Uterus (tissue), 3 donors: ENCODE measurements at regions not wholly inside any gene's neighbourhood (a gene's known extent, or its start where the extent isn't known, plus 50 kb on each side); places are given as distances from the start of the nearest gene placed in this dataset.
"Not testable (repeated sequence)": the region's sequence is repeated elsewhere in the genome, so short reads cannot be mapped to it uniquely, and the experiment has no call there.

Source experiments
- DNase-seq, 2 donors: peaks; one replicate each; pipeline ENCODE4 v3.0.0-alpha.2; 2019 to 2020
- H3K27ac ChIP-seq, 2 donors: fragments of 200-600 bp; sonication (generic); 1 replicate in 1 of 2; 2 replicates in 1 of 2; pipeline ENCODE4 v1.5.1; 2016 to 2018
- H3K27me3 ChIP-seq, 2 donors: fragments of 200-600 bp; sonication (generic); one replicate each; pipeline ENCODE4 v1.5.1; 2018 to 2019; ENCODE audit warnings: control low read depth in 1 of 2
- H3K36me3 ChIP-seq, 2 donors: fragments of 200-600 bp; sonication (generic); one replicate each; pipeline ENCODE4 v1.5.1; 2019; ENCODE audit warnings: control low read depth in 1 of 2
- H3K4me1 ChIP-seq, 2 donors: fragments of 200-600 bp; sonication (generic); one replicate each; pipeline ENCODE4 v1.5.1; 2018 to 2019; ENCODE audit warnings: control low read depth in 1 of 2
- H3K4me3 ChIP-seq, 2 donors: fragments of 200-600 bp; sonication (generic); 1 replicate in 1 of 2; 2 replicates in 1 of 2; pipeline ENCODE4 v1.5.1; 2018 to 2019; ENCODE audit warnings: mild to moderate bottlenecking in 1 of 2
- H3K9me3 ChIP-seq, 2 donors: fragments of 200-600 bp; sonication (generic); one replicate each; pipeline ENCODE4 v1.5.1; 2019; ENCODE audit warnings: control low read depth in 1 of 2
- CTCF ChIP-seq, 4 experiments: fragments of 200-600 bp in 2 of 4; fragments of 450-650 bp in 2 of 4; sonication (generic) in 2 of 4; IDR thresholded peaks; one replicate each; pipeline ENCODE4 v1.5.1; 2016 to 2019; ENCODE audit warnings: antibody characterized with exemption in 4 of 4, mild to moderate bottlenecking in 2 of 4, moderate library complexity in 1 of 4
- POLR2A ChIP-seq, 2 donors: fragments of 450-650 bp; IDR thresholded peaks; one replicate each; pipeline ENCODE4 v1.6.1; 2016; ENCODE audit warnings: antibody characterized with exemption in 2 of 2, mild to moderate bottlenecking in 1 of 2, moderate library complexity in 1 of 2
- intact Hi-C: fragments of 100-400 bp; cut with DNase I; formaldehyde crosslinking; loops from one replicate; pipeline ENCODE4 v1.15.1; 2023; ENCODE audit warnings: low total_unique reads
- donor health status: DM: yes; HTN: yes; CAD: no.

- Histone ChIP-seq H3K4me1 (no peaks in the 10 kb centered on the region), H3K4me3 (no peak overlapping the region), H3K27ac (no peak overlapping the region), H3K27me3 (no peaks in the 10 kb centered on the region), H3K9me3 (no peaks in the 10 kb centered on the region), H3K36me3 (no peaks in the 10 kb centered on the region)
- TF ChIP-seq CTCF (IDR thresholded peaks at IDR 0.05) (no peak), POLR2A (IDR thresholded peaks at IDR 0.05) (no peak)
- intact Hi-C loops, result no loop called here
- no peak for DNase-seq
These were observed 100.7 kb upstream of the GMDS start for GRCh38 chr6:2346078-2346477.

DNA sequence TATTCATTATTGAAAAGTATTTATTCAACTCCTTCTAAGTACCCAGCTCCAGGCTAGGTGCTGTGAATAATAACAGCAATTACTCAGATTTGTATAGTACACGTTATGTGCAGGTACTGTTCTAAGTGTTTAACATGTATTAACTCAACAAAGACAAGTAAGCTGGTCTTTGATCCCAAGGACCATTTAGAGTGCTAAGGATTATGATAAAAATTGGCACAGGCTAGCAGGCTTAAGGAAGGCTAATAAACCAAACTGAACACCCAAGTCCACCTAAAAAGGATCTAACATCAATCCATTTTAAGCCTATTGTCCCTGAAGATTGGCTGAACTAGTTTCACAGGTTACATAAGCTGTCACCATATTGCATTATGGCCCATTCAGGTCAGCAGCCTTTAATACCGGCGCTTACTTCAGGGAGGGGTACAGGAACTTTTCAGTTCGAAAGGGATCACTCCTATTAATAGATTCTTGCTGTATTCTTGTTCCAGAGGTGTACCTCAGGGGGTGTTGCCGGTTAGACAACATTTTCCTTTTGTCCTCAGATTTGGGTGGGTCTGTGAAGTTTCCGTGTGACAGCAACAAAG lies 99.0 kb upstream of the GMDS start:
- TF ChIP-seq POLR2A (IDR thresholded peaks at IDR 0.05) (no peak), CTCF (IDR thresholded peaks at IDR 0.05) (no peak)
- Histone ChIP-seq H3K4me3 (no peak overlapping the region), H3K4me1 (no peaks in the 10 kb centered on the region), H3K9me3 (peaks cover 0 to 11% of the 10 kb centered on the region in 2 donors), H3K27me3 (no peaks in the 10 kb centered on the region), H3K27ac (no peak overlapping the region), H3K36me3 (no peaks in the 10 kb centered on the region)
- intact Hi-C loops, result no loop called here
- no peak for DNase-seq

- H3K36me3 ChIP-seq, result no peaks in the 10 kb centered on the region
- no peak overlapping the region for H3K27ac ChIP-seq
- no peaks in the 10 kb centered on the region for H3K27me3 ChIP-seq
- no peak for TF ChIP-seq CTCF (IDR thresholded peaks at IDR 0.05)
- TF ChIP-seq POLR2A (IDR thresholded peaks at IDR 0.05), result no peak
- DNase-seq, result no peak
- H3K4me3 ChIP-seq, result no peak overlapping the region
- H3K4me1 ChIP-seq, result no peaks in the 10 kb centered on the region
- peaks cover 0 to 35% of the 10 kb centered on the region in 2 donors for H3K9me3 ChIP-seq
- intact Hi-C loops, result no loop called here
These were observed 82.2 kb upstream of the GMDS start for GRCh38 chr6:2327591-2327990.

DNA sequence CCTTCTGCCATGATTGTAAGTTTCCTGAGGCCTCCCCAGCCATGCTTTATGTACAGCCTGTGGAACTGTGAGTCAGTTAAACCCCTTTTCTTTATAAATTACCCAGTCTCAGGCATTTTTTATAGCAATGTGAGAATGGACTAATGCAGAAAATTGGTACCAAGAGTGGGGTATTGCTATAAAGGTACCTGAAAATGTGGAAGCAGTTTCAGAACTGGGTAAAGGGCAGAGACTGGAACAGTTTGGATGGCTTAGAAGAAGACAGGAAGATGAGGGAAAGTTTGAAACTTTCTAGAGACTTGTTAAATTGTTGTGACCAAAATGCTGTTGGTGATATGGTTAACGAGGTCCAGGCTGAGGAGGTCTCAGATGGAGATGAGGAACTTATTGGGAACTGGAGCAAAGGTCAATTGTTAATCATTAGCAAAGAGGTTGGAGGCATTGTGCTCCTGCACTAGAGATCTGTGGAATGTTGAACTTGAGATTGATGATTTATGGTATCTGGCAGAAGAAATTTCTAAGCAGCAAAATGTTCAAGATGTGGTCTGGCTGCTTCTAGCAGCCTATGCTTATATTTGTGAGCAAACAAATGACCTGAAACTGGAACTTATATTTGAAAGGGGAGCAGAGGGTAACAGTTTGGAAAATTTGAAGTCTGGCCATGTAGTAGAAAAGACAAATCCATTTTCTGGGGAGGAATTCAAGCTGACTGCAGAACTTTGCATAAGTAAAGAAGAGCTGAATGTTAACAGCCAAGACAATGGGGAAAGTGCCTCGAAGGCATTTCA lies 79.0 kb upstream of the GMDS start:
- TF ChIP-seq POLR2A (IDR thresholded peaks at IDR 0.05) (no peak), CTCF (IDR thresholded peaks at IDR 0.05) (no peak)
- H3K4me3 ChIP-seq, result no peak overlapping the region
- H3K36me3 ChIP-seq, result no peaks in the 10 kb centered on the region
- intact Hi-C loops, result no loop called here
- no peak overlapping the region for H3K27ac ChIP-seq
- peaks cover 0 to 50% of the 10 kb centered on the region in 2 donors for H3K9me3 ChIP-seq
- no peaks in the 10 kb centered on the region for H3K4me1 ChIP-seq
- H3K27me3 ChIP-seq, result no peaks in the 10 kb centered on the region
- no peak for DNase-seq

GRCh38 chr6:2317498-2317897 lies 72.1 kb upstream of the GMDS start:
- intact Hi-C loops, H3K27ac ChIP-seq, H3K27me3 ChIP-seq, H3K36me3 ChIP-seq, DNase-seq, H3K4me1 ChIP-seq, H3K4me3 ChIP-seq: not testable (repeated sequence)
- H3K9me3 ChIP-seq, result peaks cover 0 to 13% of the 10 kb centered on the region in 2 donors
